Caco-2 (cell line): ENCODE measurements at regions not wholly inside any gene's neighbourhood (a gene's known extent, or its start where the extent isn't known, plus 50 kb on each side); places are given as distances from the start of the nearest gene placed in this dataset.
"Not testable (repeated sequence)": the region's sequence is repeated elsewhere in the genome, so short reads cannot be mapped to it uniquely, and the experiment has no call there.

Source experiments
- BruUV-seq: library from RNA; stranded (reverse); fragments of 400-500 nt; replicated peaks from 2 replicates; lab custom pipeline; 2021; lab: Mats Ljungman, UMichigan
- CTCF ChIA-PET: fragments of 300-600 bp; sonication (Branson Sonifier 250); formaldehyde crosslinking; loops from one replicate; lab custom pipeline; 2022; ENCODE audit warnings: antibody characterized with exemption; lab: Charles Lee
- POLR2A ChIA-PET: fragments of 300-600 bp; sonication (Branson Sonifier 250); formaldehyde crosslinking; loops from one replicate; lab custom pipeline; 2022; ENCODE audit warnings: antibody characterized with exemption; lab: Charles Lee
- DNase-seq, 2 experiments: peaks; one replicate each; pipeline versions ENCODE4 v3.0.0 to v3.0.0-alpha.2; 2020 to 2022
- H3K27me3 ChIP-seq: replicated peaks from 2 replicates; pipeline ENCODE4 v1.6.0; 2011; ENCODE audit warnings: low read length; ENCODE audit not compliant: control insufficient read depth, insufficient read depth
- H3K36me3 ChIP-seq: 2 replicates; pipeline ENCODE4 v1.5.1; 2011; ENCODE audit warnings: low read length; ENCODE audit not compliant: control insufficient read depth, insufficient read depth
- H3K4me1 ChIP-seq: fragments of 250-450 bp; sonication (Bioruptor Pico); 2 replicates; pipeline ENCODE4 v1.5.1; 2020; ENCODE audit warnings: mild to moderate bottlenecking
- H3K4me3 ChIP-seq: 2 replicates; pipeline ENCODE4 v1.5.1; 2011; ENCODE audit warnings: low read depth, mild to moderate bottlenecking, control low read depth, low read length
- H3K9me3 ChIP-seq: fragments of 250-450 bp; sonication (Bioruptor Pico); 2 replicates; pipeline ENCODE4 v1.5.1; 2020; ENCODE audit warnings: mild to moderate bottlenecking, moderate library complexity
- H3K27ac Mint-ChIP-seq: one replicate; pipeline ENCODE4 v1.8.0; 2022; ENCODE audit warnings: mixed read lengths; ENCODE audit not compliant: unreplicated experiment
- H3K27me3 Mint-ChIP-seq: one replicate; pipeline ENCODE4 v1.8.0; 2022; ENCODE audit warnings: mixed read lengths; ENCODE audit not compliant: insufficient read depth, unreplicated experiment
- H3K36me3 Mint-ChIP-seq: one replicate; pipeline ENCODE4 v1.8.0; 2022; ENCODE audit warnings: mild to moderate bottlenecking, mixed read lengths; ENCODE audit not compliant: insufficient read depth, unreplicated experiment
- H3K4me1 Mint-ChIP-seq: one replicate; pipeline ENCODE4 v1.8.0; 2022; ENCODE audit warnings: low read depth, mixed read lengths; ENCODE audit not compliant: unreplicated experiment
- H3K4me3 Mint-ChIP-seq: one replicate; pipeline ENCODE4 v1.8.0; 2022; ENCODE audit warnings: mild to moderate bottlenecking, moderate library complexity, mixed read lengths; ENCODE audit not compliant: unreplicated experiment
- H3K9me3 Mint-ChIP-seq: one replicate; pipeline ENCODE4 v1.8.0; 2022; ENCODE audit warnings: mixed read lengths; ENCODE audit not compliant: unreplicated experiment
- CTCF ChIP-seq, 2 experiments: fragments of 200-600 bp in 1 of 2; IDR thresholded peaks; 1 replicate in 1 of 2; 2 replicates in 1 of 2; pipeline versions ENCODE4 v1.5.1 to v1.8.0; 2011 to 2022; ENCODE audit warnings: antibody characterized with exemption in 1 of 2, control low read depth in 1 of 2, inconsistent platforms in 1 of 2, low read depth in 1 of 2, low read length in 1 of 2, mild to moderate bottlenecking in 1 of 2, moderate library complexity in 1 of 2; ENCODE audit not compliant: insufficient read depth in 1 of 2, severe bottlenecking in 1 of 2, unreplicated experiment in 1 of 2
- intact Hi-C: fragments of 100-400 bp; cut with micrococcal nuclease; formaldehyde crosslinking; loops from one replicate; pipeline ENCODE4 v1.10.0; 2022; ENCODE audit not compliant: unreplicated experiment

DNA sequence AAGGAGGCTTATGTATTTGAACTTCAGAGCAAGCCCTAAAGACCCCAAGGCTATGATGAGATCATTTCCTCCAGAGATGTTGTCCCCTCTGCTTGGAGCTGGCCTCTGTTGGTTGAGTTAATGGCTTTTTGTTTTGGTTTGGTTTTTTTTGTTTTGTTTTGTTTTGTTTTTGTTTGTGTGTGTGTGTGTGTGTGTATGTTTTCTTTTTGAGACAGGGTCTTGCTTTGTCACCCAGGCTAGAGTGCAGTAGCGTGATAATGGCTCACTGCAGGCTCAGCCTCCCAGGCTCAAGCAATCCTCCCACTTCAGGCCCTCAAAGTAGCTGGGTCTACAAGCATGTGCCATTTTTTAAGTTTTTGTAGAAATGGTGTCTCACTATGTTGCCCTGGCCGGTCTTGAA lies 1076.2 kb downstream of the UQCRFS1 start:
- TF ChIP-seq CTCF (IDR thresholded peaks at IDR 0.05; ENCODE audit: insufficient read depth in 1 of 2, low read depth in 1 of 2, low read length in 1 of 2, severe bottlenecking in 1 of 2, unreplicated experiment in 1 of 2): no peak
- H3K36me3 ChIP-seq: no peaks in the 10 kb centered on the region
- no peaks in the 10 kb centered on the region for H3K4me1 ChIP-seq
- Mint-ChIP-seq H3K4me3 (no peak overlapping the region), H3K27me3 (no peaks in the 10 kb centered on the region), H3K4me1 (no peaks in the 10 kb centered on the region), H3K36me3 (no peaks in the 10 kb centered on the region), H3K9me3 (peaks cover 33% of the 10 kb centered on the region), H3K27ac (no peak overlapping the region)
- H3K4me3 ChIP-seq: no peak overlapping the region
- intact Hi-C loops: no loop called here
- ChIA-PET CTCF (no interaction called here), POLR2A (no interaction called here)
- no peak for DNase-seq
- no peaks in the 10 kb centered on the region for H3K9me3 ChIP-seq
- no TSS peak for BruUV-seq
- no peaks in the 10 kb centered on the region for H3K27me3 ChIP-seq

DNA sequence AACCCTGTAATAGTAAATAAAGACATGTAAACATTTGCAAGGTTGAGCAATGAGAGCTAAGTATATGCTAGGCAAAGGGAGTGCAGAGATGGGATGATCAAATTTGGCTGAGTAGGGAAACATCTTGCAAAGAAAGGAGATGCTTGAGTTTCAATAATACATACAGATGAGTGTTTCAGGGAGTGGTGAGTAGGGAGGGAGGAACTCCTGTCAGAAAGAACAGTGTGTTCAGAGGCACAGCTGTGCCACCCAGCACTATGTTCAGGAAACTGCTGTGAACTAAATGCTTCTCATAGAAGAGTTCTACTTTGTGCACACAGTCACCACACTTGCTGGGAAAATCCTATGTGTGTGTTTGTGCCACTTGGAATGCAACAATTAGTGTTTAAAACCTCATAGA lies 1077.1 kb downstream of the UQCRFS1 start:
- no peaks in the 10 kb centered on the region for H3K27me3 ChIP-seq
- no peaks in the 10 kb centered on the region for H3K4me1 Mint-ChIP-seq
- H3K4me1 ChIP-seq: no peaks in the 10 kb centered on the region
- no TSS peak for BruUV-seq
- DNase-seq: no peak
- no peak overlapping the region for H3K27ac Mint-ChIP-seq
- peaks cover 2% of the 10 kb centered on the region for H3K27me3 Mint-ChIP-seq
- no peaks in the 10 kb centered on the region for H3K9me3 ChIP-seq
- intact Hi-C loops: no loop called here
- no peaks in the 10 kb centered on the region for H3K36me3 ChIP-seq
- no peak overlapping the region for H3K4me3 Mint-ChIP-seq
- ChIA-PET CTCF (no interaction called here), POLR2A (no interaction called here)
- no peak for TF ChIP-seq CTCF (IDR thresholded peaks at IDR 0.05; ENCODE audit: insufficient read depth in 1 of 2, low read depth in 1 of 2, low read length in 1 of 2, severe bottlenecking in 1 of 2, unreplicated experiment in 1 of 2)
- H3K36me3 Mint-ChIP-seq: no peaks in the 10 kb centered on the region
- no peak overlapping the region for H3K4me3 ChIP-seq
- H3K9me3 Mint-ChIP-seq: peaks cover 23% of the 10 kb centered on the region

DNA sequence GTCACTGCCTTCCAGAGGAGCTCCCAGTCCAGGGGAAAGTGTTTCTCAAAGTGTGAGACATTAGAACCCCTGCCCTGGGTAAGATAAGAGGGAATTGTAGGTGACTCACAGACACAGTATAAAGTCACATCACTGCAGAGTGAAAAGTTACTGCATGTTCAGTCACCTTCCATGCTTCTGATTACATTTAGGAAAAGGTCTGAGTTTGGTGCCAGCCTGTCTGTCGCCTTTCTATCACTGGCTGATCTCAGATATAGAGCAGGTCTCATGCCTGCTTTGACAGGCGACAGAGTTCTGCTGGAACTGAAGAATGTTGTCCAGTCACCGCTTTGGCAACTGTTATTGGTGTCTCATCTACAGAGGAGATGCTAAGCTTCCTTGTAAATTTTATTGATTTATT lies 1078.6 kb downstream of the UQCRFS1 start:
- intact Hi-C loops: no loop called here
- ChIA-PET CTCF (no interaction called here), POLR2A (no interaction called here)
- Mint-ChIP-seq H3K27ac (no peak overlapping the region), H3K4me1 (no peaks in the 10 kb centered on the region), H3K4me3 (no peak overlapping the region), H3K36me3 (no peaks in the 10 kb centered on the region), H3K9me3 (peaks cover 19% of the 10 kb centered on the region), H3K27me3 (peaks cover 5% of the 10 kb centered on the region)
- Histone ChIP-seq H3K4me3 (no peak overlapping the region), H3K27me3 (no peaks in the 10 kb centered on the region), H3K9me3 (no peaks in the 10 kb centered on the region), H3K36me3 (no peaks in the 10 kb centered on the region), H3K4me1 (no peaks in the 10 kb centered on the region)
- BruUV-seq: no TSS peak
- no peak for DNase-seq
- no peak for TF ChIP-seq CTCF (IDR thresholded peaks at IDR 0.05; ENCODE audit: insufficient read depth in 1 of 2, low read depth in 1 of 2, low read length in 1 of 2, severe bottlenecking in 1 of 2, unreplicated experiment in 1 of 2)

- H3K27me3 Mint-ChIP-seq, H3K4me1 ChIP-seq, CTCF ChIA-PET, H3K4me3 Mint-ChIP-seq, H3K27me3 ChIP-seq, H3K36me3 Mint-ChIP-seq, H3K4me3 ChIP-seq, POLR2A ChIA-PET, intact Hi-C loops, H3K27ac Mint-ChIP-seq, H3K4me1 Mint-ChIP-seq, BruUV-seq, H3K36me3 ChIP-seq, DNase-seq, H3K9me3 ChIP-seq: not testable (repeated sequence)
- peaks cover 26% of the 10 kb centered on the region for H3K9me3 Mint-ChIP-seq
These were observed 1082.1 kb downstream of the UQCRFS1 start for GRCh38 chr19:28130881-28131280.
